A549 (cell line): ENCODE measurements at regions not wholly inside any gene's neighbourhood (a gene's known extent, or its start where the extent isn't known, plus 50 kb on each side); places are given as distances from the start of the nearest gene placed in this dataset.

Experiments
- ATAC-seq, 2 experiments: fragments of 200-7000 bp in 1 of 2; fragments of >200 bp in 1 of 2; cut with Nextera tagmentation in 1 of 2; cut with Tn5 transposase in 1 of 2; 3 replicates each; pipeline versions ENCODE4 v1.8.0 to v1.9.1; 2018 to 2020; ENCODE audit warnings: mild to moderate bottlenecking in 1 of 2, moderate library complexity in 1 of 2
- CTCF ChIA-PET: fragments of 300-600 bp; sonication (Branson Sonifier 250); formaldehyde crosslinking; extraction: SDS; loops from one replicate; lab custom pipeline; 2021; ENCODE audit warnings: antibody characterized with exemption, inconsistent platforms; lab: Yijun Ruan, JAX
- POLR2A ChIA-PET: fragments of 350-600 bp; formaldehyde crosslinking; extraction: SDS; loops from one replicate; lab custom pipeline; 2021; ENCODE audit warnings: antibody characterized with exemption, inconsistent platforms; lab: Yijun Ruan, JAX
- DNase-seq, 2 experiments: peaks; one replicate each; pipeline versions ENCODE4 v3.0.0 to v3.0.0-alpha.2; 2011 to 2016; ENCODE audit warnings: low read depth in 1 of 2, low spot score in 1 of 2
- FAIRE-seq: peaks from 2 replicates; lab custom pipeline; 2011; peaks lifted over from hg19 to GRCh38; lab: Jason Lieb, UNC
- H3K27ac ChIP-seq, 2 experiments: fragments of >200 bp; sonication (Bioruptor Twin); formaldehyde crosslinking; 3 replicates each; pipeline ENCODE4 v1.5.1; 2016 to 2017
- H3K4me1 ChIP-seq: fragments of >200 bp; sonication (Bioruptor Twin); formaldehyde crosslinking; 3 replicates; pipeline ENCODE4 v1.6.1; 2016
- H3K4me2 ChIP-seq: fragments of >200 bp; sonication (Bioruptor Twin); formaldehyde crosslinking; 3 replicates; pipeline ENCODE4 v1.6.1; 2016
- H3K4me3 ChIP-seq: fragments of >200 bp; sonication (Bioruptor Twin); formaldehyde crosslinking; 3 replicates; pipeline ENCODE4 v1.5.1; 2016
- H3K9me3 ChIP-seq: fragments of >200 bp; sonication (Bioruptor Twin); formaldehyde crosslinking; 3 replicates; pipeline ENCODE4 v1.6.1; 2016
- BHLHE40 ChIP-seq: IDR thresholded peaks from 2 replicates; pipeline ENCODE4 v1.6.1; 2012; ENCODE audit warnings: low read depth, low read length, inconsistent platforms
- CEBPB ChIP-seq, 2 experiments: fragments of >200 bp in 1 of 2; sonication (Bioruptor Twin) in 1 of 2; formaldehyde crosslinking in 1 of 2; IDR thresholded peaks; 2 replicates each; pipeline ENCODE4 v1.6.1; 2012 to 2016
- CHD2 ChIP-seq: fragments of 150-350 bp; IDR thresholded peaks from 2 replicates; pipeline ENCODE4 v1.6.1; 2014; ENCODE audit warnings: low read length; ENCODE audit not compliant: partially characterized antibody
- CHD4 ChIP-seq: fragments of 200-600 bp; sonication (generic); IDR thresholded peaks from 2 replicates; pipeline ENCODE4 v1.6.1; 2016; ENCODE audit warnings: antibody characterized with exemption, mild to moderate bottlenecking, borderline replicate concordance
- E2F6 ChIP-seq: IDR thresholded peaks from 2 replicates; pipeline ENCODE4 v1.6.1; 2012; ENCODE audit warnings: low read depth, borderline replicate concordance
- FOSB ChIP-seq: fragments of 250-450 bp; sonication (Bioruptor Pico); IDR thresholded peaks from 2 replicates; pipeline ENCODE4 v1.5.0; 2020; ENCODE audit warnings: mild to moderate bottlenecking, moderate library complexity
- FOSL2 ChIP-seq, 2 experiments: fragments of 450-650 bp in 1 of 2; fragments of >200 bp in 1 of 2; sonication (Bioruptor Twin) in 1 of 2; formaldehyde crosslinking; IDR thresholded peaks; 2 replicates each; pipeline versions ENCODE4 v1.5.0 to v1.6.1; 2016 to 2020; ENCODE audit warnings: mild to moderate bottlenecking in 1 of 2, moderate library complexity in 1 of 2
- HDAC2 ChIP-seq: fragments of 200-600 bp; sonication (generic); IDR thresholded peaks from 2 replicates; pipeline ENCODE4 v1.6.1; 2016
- HOXB13 ChIP-seq: fragments of 250-450 bp; sonication (Bioruptor Pico); IDR thresholded peaks from 2 replicates; pipeline ENCODE4 v1.5.0; 2020; ENCODE audit warnings: low read depth, mild to moderate bottlenecking, moderate library complexity
- HOXB5 ChIP-seq: fragments of 250-450 bp; sonication (Bioruptor Pico); IDR thresholded peaks from 2 replicates; pipeline ENCODE4 v1.5.0; 2020; ENCODE audit warnings: mild to moderate bottlenecking, moderate library complexity
- JUN ChIP-seq, 2 experiments: fragments of >200 bp; sonication (Bioruptor Twin); formaldehyde crosslinking; IDR thresholded peaks; 2 replicates in 1 of 2; 3 replicates in 1 of 2; pipeline ENCODE4 v1.6.1; 2016 to 2017
- JUNB ChIP-seq: fragments of >200 bp; sonication (Bioruptor Twin); formaldehyde crosslinking; IDR thresholded peaks from 2 replicates; pipeline ENCODE4 v1.6.1; 2016
- KDM5A ChIP-seq: fragments of 200-600 bp; sonication (generic); IDR thresholded peaks from 2 replicates; pipeline ENCODE4 v1.6.1; 2016; ENCODE audit warnings: antibody characterized with exemption, mild to moderate bottlenecking
- NFE2L2 ChIP-seq: fragments of 150-350 bp; conservative IDR thresholded peaks from 2 replicates; pipeline ENCODE4 v1.6.1; 2014; ENCODE audit warnings: low read length
- NPAS2 ChIP-seq: fragments of 250-450 bp; sonication (Bioruptor Pico); IDR thresholded peaks from 2 replicates; pipeline ENCODE4 v1.8.0; 2022; ENCODE audit warnings: mild to moderate bottlenecking, moderate library complexity, borderline replicate concordance
- REST ChIP-seq: fragments of 200-600 bp; sonication (generic); IDR thresholded peaks from 2 replicates; pipeline ENCODE4 v1.6.1; 2016; ENCODE audit warnings: antibody characterized with exemption, mild to moderate bottlenecking, moderate library complexity
- RFX5 ChIP-seq: fragments of 450-650 bp; IDR thresholded peaks from 2 replicates; pipeline ENCODE4 v1.7.1; 2014; ENCODE audit warnings: antibody characterized with exemption, mild to moderate bottlenecking, moderate library complexity
- RNF2 ChIP-seq: fragments of 200-600 bp; sonication (generic); IDR thresholded peaks from 2 replicates; pipeline ENCODE4 v1.6.1; 2016; ENCODE audit warnings: low read depth, mild to moderate bottlenecking, antibody characterized with exemption, moderate library complexity, borderline replicate concordance
- SREBF2 ChIP-seq: fragments of 450-650 bp; IDR thresholded peaks from 2 replicates; pipeline ENCODE4 v1.6.1; 2014; ENCODE audit warnings: mild to moderate bottlenecking, moderate library complexity
- TP53 ChIP-seq: fragments of 250-450 bp; sonication (Bioruptor Pico); IDR thresholded peaks from 2 replicates; pipeline ENCODE4 v1.5.0; 2021; ENCODE audit warnings: mild to moderate bottlenecking, moderate library complexity
- ZFP36 ChIP-seq: fragments of 450-650 bp; IDR thresholded peaks from 2 replicates; pipeline ENCODE4 v1.6.1; 2014; ENCODE audit warnings: borderline replicate concordance; ENCODE audit not compliant: partially characterized antibody
- WGBS: methylation state at CpG from one replicate; pipeline ENCODE4 v1.1.6; 2017; ENCODE audit errors: missing lambda C conversion rate; 5-methylcytosine and 5-hydroxymethylcytosine counted together
- TF ChIP-seq, protein P1 (sequence below): fragments of >200 bp; sonication (Bioruptor Twin); formaldehyde crosslinking; IDR thresholded peaks from 3 replicates; pipeline ENCODE4 v1.5.1; 2016
- TF ChIP-seq, protein P2 (sequence below): fragments of >200 bp; sonication (Bioruptor Twin); formaldehyde crosslinking; IDR thresholded peaks from 2 replicates; pipeline ENCODE4 v1.6.1; 2016
- TF ChIP-seq, protein P3 (sequence below): IDR thresholded peaks from 2 replicates; pipeline ENCODE4 v1.6.1; 2012

DNA sequence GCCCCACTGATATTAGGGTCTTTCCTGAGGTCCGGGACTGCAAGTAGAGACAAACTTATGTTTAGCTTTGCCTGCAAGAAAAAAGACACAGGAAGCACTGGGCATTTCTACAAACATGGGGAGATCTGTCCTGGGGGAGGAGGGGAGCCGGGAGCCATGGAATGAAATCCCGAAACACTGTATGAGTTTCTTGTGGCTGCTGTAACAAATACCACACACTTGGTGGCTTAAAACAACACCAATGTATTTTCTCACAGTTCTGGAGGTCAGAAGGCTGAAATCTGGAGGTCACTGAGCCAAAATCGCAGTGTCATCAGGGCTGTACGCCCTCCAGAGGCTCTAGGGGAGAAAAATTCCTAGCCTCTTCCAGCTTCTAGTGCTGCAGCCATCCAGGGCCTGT lies 114.0 kb upstream of the CHST15 start (continued):
- TF ChIP-seq E2F6 (no peak), JUNB (no peak), ZFP36 (no peak), NPAS2 (CRISPR knock-in tag) (no peak), NFE2L2 (no peak), FOSL2 (IDR thresholded peaks at IDR 0.05) (no peak), FOSL2 (CRISPR knock-in tag; IDR thresholded peaks at IDR 0.05) (no peak), KDM5A (no peak)

- WGBS, result 40% methylated on average over 2 of the region's 4 CpGs
- peaks cover 7% of the 10 kb centered on the region; the same call in 1 of the 3 replicates for H3K9me3 ChIP-seq
- TF ChIP-seq HDAC2 (no peak), REST (no peak), CHD4 (no peak), RNF2 (no peak), CEBPB (IDR thresholded peaks at IDR 0.05) (no peak), SREBF2 (no peak), TP53 (no peak), KDM5A (no peak), JUN (IDR thresholded peaks at IDR 0.05) (no peak), CHD2 (no peak), FOSB (CRISPR knock-in tag) (no peak), HOXB5 (no peak), RFX5 (no peak), BHLHE40 (no peak), HOXB13 (no peak)
- TF ChIP-seq, protein P1, sequence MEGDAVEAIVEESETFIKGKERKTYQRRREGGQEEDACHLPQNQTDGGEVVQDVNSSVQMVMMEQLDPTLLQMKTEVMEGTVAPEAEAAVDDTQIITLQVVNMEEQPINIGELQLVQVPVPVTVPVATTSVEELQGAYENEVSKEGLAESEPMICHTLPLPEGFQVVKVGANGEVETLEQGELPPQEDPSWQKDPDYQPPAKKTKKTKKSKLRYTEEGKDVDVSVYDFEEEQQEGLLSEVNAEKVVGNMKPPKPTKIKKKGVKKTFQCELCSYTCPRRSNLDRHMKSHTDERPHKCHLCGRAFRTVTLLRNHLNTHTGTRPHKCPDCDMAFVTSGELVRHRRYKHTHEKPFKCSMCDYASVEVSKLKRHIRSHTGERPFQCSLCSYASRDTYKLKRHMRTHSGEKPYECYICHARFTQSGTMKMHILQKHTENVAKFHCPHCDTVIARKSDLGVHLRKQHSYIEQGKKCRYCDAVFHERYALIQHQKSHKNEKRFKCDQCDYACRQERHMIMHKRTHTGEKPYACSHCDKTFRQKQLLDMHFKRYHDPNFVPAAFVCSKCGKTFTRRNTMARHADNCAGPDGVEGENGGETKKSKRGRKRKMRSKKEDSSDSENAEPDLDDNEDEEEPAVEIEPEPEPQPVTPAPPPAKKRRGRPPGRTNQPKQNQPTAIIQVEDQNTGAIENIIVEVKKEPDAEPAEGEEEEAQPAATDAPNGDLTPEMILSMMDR, result no peak
- TF ChIP-seq, protein P2, sequence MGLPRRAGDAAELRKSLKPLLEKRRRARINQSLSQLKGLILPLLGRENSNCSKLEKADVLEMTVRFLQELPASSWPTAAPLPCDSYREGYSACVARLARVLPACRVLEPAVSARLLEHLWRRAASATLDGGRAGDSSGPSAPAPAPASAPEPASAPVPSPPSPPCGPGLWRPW, result no peak
- TF ChIP-seq, protein P3, sequence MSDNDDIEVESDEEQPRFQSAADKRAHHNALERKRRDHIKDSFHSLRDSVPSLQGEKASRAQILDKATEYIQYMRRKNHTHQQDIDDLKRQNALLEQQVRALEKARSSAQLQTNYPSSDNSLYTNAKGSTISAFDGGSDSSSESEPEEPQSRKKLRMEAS, result no peak
- ChIA-PET POLR2A (no interaction called here), CTCF (interaction anchor here (1.3 to 1.9 kb wide), 2 partner anchors 8 to 183 kb away, joined by 3 to 6 read pairs; no protein-coding TSS in a partner anchor)
- no peak overlapping the region for H3K27ac ChIP-seq
- FAIRE-seq (no peak), ATAC-seq (no peak), DNase-seq (no peak)
- no peak overlapping the region for H3K4me3 ChIP-seq
- H3K4me2 ChIP-seq, result no peak overlapping the region
- no peaks in the 10 kb centered on the region for H3K4me1 ChIP-seq
Measured at GRCh38 chr10:124206616-124207015, 113.2 kb upstream of the CHST15 start.
